Vagina (tissue), 2 donors: ENCODE measurements at regions not wholly inside any gene's neighbourhood (a gene's known extent, or its start where the extent isn't known, plus 50 kb on each side); places are given as distances from the start of the nearest gene placed in this dataset.

Source experiments
- DNase-seq, 2 donors: peaks; one replicate each; pipeline ENCODE4 v3.0.0-alpha.2; 2017; ENCODE audit errors: extremely low spot score in 2 of 2
- H3K27ac ChIP-seq: fragments of 200-600 bp; sonication (generic); one replicate; pipeline ENCODE4 v1.5.1; 2019
- H3K27me3 ChIP-seq: fragments of 200-600 bp; sonication (generic); one replicate; pipeline ENCODE4 v1.5.1; 2019
- H3K36me3 ChIP-seq, 2 donors: fragments of 200-600 bp; sonication (generic); one replicate each; pipeline ENCODE4 v1.5.1; 2017 to 2019
- H3K4me1 ChIP-seq: fragments of 200-600 bp; sonication (generic); one replicate; pipeline ENCODE4 v1.5.1; 2019
- H3K4me3 ChIP-seq, 2 donors: fragments of 200-600 bp; sonication (generic); 1 replicate in 1 of 2; 2 replicates in 1 of 2; pipeline ENCODE4 v1.5.1; 2016 to 2019
- H3K9me3 ChIP-seq: fragments of 200-600 bp; sonication (generic); one replicate; pipeline ENCODE4 v1.5.1; 2019
- POLR2A ChIP-seq, 2 donors: fragments of 450-650 bp; IDR thresholded peaks; one replicate each; pipeline ENCODE4 v1.6.1; 2017; ENCODE audit warnings: antibody characterized with exemption in 2 of 2, mild to moderate bottlenecking in 2 of 2, moderate library complexity in 2 of 2
- POLR2AphosphoS5 ChIP-seq, 2 donors: sonication (generic); formaldehyde crosslinking; IDR thresholded peaks; one replicate each; pipeline ENCODE4 v1.9.0; 2017; ENCODE audit warnings: antibody characterized with exemption in 2 of 2, mild to moderate bottlenecking in 2 of 2, low read depth in 1 of 2; ENCODE audit not compliant: insufficient read depth in 1 of 2
- intact Hi-C: fragments of 100-400 bp; cut with DNase I; formaldehyde crosslinking; loops from one replicate; pipeline ENCODE4 v1.15.1; 2023
- TF ChIP-seq, protein P1 (sequence below), 3 experiments: fragments of 450-650 bp in 2 of 3; fragments of 200-600 bp in 1 of 3; sonication (generic) in 1 of 3; IDR thresholded peaks; one replicate each; pipeline ENCODE4 v1.5.1; 2017 to 2019; ENCODE audit warnings: antibody characterized with exemption in 3 of 3, mild to moderate bottlenecking in 2 of 3, moderate library complexity in 2 of 3

DNA sequence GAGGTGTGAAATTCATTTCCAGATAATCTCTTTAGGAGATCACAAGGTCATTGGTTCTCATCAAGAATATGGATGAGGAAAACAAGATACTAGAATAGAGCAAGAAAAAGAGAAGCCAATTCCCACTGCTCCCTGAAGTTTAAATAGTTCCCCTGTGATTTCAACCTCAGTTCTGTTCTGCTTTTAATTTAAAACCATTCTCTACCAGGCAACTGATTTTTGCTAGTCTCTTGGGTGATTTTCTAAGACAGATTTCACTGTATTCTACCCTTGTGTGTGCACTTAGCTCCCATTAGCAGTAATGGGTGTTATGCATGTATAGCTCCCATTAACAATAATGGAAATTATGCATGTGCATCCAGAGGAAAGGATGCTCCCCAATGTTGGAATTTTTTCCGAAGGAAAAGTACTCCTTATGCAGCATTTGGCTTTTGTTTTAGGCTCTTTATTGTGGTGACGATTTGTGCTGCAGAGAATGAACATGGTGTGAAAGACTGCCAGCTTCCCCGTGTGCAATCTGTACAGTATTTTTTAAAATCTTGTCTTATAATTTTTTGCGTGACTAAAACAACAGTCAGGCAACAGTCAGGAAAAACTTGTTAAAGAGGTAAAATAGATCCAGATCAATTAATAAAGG lies 144.0 kb upstream of the ZRANB2 start:
- Histone ChIP-seq H3K27me3 (no peaks in the 10 kb centered on the region), H3K27ac (no peak overlapping the region), H3K9me3 (no peaks in the 10 kb centered on the region), H3K4me1 (peaks cover 6% of the 10 kb centered on the region), H3K4me3 (no peak overlapping the region), H3K36me3 (no peaks in the 10 kb centered on the region)
- intact Hi-C loops, result no loop called here
- DNase-seq, result no peak
- TF ChIP-seq POLR2AphosphoS5 (IDR thresholded peaks at IDR 0.05; ENCODE audit: insufficient read depth in 1 of 2, low read depth in 1 of 2) (no peak), POLR2A (IDR thresholded peaks at IDR 0.05) (no peak)
- TF ChIP-seq, protein P1, sequence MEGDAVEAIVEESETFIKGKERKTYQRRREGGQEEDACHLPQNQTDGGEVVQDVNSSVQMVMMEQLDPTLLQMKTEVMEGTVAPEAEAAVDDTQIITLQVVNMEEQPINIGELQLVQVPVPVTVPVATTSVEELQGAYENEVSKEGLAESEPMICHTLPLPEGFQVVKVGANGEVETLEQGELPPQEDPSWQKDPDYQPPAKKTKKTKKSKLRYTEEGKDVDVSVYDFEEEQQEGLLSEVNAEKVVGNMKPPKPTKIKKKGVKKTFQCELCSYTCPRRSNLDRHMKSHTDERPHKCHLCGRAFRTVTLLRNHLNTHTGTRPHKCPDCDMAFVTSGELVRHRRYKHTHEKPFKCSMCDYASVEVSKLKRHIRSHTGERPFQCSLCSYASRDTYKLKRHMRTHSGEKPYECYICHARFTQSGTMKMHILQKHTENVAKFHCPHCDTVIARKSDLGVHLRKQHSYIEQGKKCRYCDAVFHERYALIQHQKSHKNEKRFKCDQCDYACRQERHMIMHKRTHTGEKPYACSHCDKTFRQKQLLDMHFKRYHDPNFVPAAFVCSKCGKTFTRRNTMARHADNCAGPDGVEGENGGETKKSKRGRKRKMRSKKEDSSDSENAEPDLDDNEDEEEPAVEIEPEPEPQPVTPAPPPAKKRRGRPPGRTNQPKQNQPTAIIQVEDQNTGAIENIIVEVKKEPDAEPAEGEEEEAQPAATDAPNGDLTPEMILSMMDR (IDR thresholded peaks at IDR 0.05), result no peak

DNA sequence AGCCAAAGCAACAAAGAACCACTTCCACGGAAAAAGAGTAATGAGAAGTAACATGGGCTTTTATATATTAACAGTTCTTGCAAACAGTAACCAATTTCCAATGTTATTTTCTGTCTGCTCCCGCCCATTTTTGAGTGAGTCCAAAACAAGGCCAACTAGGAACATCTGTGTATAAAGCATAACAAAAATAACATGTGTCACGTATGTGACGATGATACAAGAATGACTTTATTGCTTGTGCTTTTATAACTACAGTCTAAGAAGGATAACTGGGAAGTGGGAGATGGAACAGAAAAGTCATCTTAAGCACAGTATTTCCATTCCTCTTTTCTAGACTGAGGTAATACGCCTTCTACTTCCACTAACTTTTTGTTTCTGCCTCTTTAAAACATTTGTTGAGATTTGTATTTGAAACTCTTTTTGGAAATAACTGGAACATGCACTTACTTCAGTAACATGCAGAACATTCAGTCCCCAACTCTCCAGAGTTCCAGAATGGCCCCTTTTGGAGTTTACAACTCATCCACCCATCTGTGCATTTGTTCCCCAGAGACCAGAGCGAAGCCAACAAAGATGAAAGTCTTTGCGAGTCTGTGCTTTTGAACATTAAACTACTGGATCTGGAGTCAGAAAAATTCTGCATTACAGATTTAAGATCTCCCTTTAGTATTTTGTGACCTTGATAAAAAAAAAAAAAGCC lies 143.0 kb upstream of the ZRANB2 start:
- Histone ChIP-seq H3K9me3 (no peaks in the 10 kb centered on the region), H3K27me3 (no peaks in the 10 kb centered on the region), H3K36me3 (no peaks in the 10 kb centered on the region), H3K4me1 (peaks cover 6% of the 10 kb centered on the region), H3K27ac (no peak overlapping the region), H3K4me3 (no peak overlapping the region)
- DNase-seq, result no peak
- intact Hi-C loops, result no loop called here
- TF ChIP-seq POLR2AphosphoS5 (IDR thresholded peaks at IDR 0.05; ENCODE audit: insufficient read depth in 1 of 2, low read depth in 1 of 2) (no peak), POLR2A (IDR thresholded peaks at IDR 0.05) (no peak)
- TF ChIP-seq, protein P1 (IDR thresholded peaks at IDR 0.05), result no peak

DNA sequence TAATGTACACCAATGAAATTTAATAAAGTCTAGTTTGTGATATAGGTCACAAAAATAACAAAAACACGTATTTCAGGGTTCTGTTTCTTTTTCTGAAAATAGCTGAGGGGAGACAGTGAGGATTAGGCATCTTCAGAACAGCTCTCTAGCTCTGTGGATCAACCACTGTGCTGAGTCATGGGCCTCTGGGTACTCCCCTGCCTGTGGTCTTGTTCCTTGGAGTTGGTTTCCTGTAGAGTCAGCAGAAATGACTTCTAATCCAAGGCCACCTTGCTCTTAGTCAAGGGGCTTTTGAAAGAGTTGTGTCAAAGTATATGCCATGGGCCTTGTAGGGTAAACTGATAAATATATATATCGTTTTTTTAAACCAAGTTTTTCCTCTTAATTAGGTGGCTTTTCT lies 141.8 kb upstream of the ZRANB2 start:
- no peak for TF ChIP-seq POLR2A (IDR thresholded peaks at IDR 0.05)
- TF ChIP-seq, protein P1 (IDR thresholded peaks at IDR 0.05), result no peak
- TF ChIP-seq POLR2AphosphoS5 (IDR thresholded peaks at IDR 0.05; ENCODE audit: insufficient read depth in 1 of 2, low read depth in 1 of 2), result no peak
- Histone ChIP-seq H3K4me3 (no peak overlapping the region), H3K27me3 (no peaks in the 10 kb centered on the region), H3K4me1 (peaks cover 6% of the 10 kb centered on the region), H3K9me3 (no peaks in the 10 kb centered on the region), H3K27ac (no peak overlapping the region), H3K36me3 (no peaks in the 10 kb centered on the region)
- intact Hi-C loops, result no loop called here
- DNase-seq, result no peak

DNA sequence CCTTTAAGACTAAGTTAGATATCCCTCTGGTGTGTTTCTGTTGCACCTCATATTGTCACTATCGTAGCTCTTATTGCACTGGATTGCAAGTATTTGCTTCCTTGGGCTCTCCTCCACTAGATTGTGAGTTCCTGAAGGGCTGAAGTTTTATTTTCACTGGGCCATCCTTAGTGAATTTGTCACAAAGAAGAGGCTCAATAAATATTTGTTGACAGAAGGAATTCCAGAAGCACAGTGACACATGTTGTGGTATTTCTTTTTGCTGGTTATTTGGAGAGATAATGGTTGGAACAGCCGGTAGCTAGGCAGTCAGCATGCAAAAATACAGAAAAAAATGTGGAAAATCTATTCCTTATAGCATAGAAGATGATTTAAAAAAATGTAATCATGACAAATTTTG lies 129.9 kb upstream of the ZRANB2 start:
- intact Hi-C loops, result no loop called here
- H3K4me1 ChIP-seq, result no peaks in the 10 kb centered on the region
- H3K36me3 ChIP-seq, result no peaks in the 10 kb centered on the region
- H3K4me3 ChIP-seq, result no peak overlapping the region
- DNase-seq, result no peak
- H3K9me3 ChIP-seq, result no peaks in the 10 kb centered on the region
- no peak overlapping the region for H3K27ac ChIP-seq
- no peaks in the 10 kb centered on the region for H3K27me3 ChIP-seq
- TF ChIP-seq, protein P1 (IDR thresholded peaks at IDR 0.05), result no peak
- TF ChIP-seq POLR2A (IDR thresholded peaks at IDR 0.05) (no peak), POLR2AphosphoS5 (IDR thresholded peaks at IDR 0.05; ENCODE audit: insufficient read depth in 1 of 2, low read depth in 1 of 2) (no peak)

DNA sequence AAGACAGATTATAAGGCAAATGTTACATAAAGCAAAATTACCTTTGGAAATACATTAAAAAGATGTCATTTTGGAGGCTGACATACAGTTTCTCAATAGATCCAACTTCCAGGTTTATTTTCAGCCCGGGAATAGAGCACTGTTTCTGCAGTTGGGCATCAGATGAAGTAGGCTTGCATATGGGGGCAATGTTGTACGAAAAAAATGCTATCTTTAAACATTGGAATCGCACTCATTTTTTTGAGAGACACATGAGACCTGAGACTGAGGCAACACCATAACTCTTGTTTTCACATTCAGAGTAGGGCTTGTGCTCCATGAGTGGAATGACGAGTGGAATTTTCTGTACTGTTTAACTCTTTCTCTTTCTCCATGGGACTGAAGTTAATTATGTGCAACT lies 122.4 kb upstream of the ZRANB2 start:
- intact Hi-C loops, result no loop called here
- Histone ChIP-seq H3K27ac (no peak overlapping the region), H3K4me3 (no peak overlapping the region), H3K4me1 (no peaks in the 10 kb centered on the region), H3K9me3 (no peaks in the 10 kb centered on the region), H3K36me3 (no peaks in the 10 kb centered on the region), H3K27me3 (no peaks in the 10 kb centered on the region)
- no peak for TF ChIP-seq POLR2AphosphoS5 (IDR thresholded peaks at IDR 0.05; ENCODE audit: insufficient read depth in 1 of 2, low read depth in 1 of 2)
- TF ChIP-seq POLR2A (IDR thresholded peaks at IDR 0.05), result no peak
- TF ChIP-seq, protein P1 (IDR thresholded peaks at IDR 0.05), result no peak
- DNase-seq, result no peak
